HG03354 (cell line): ENCODE measurements at regions not wholly inside any gene's neighbourhood (a gene's known extent, or its start where the extent isn't known, plus 50 kb on each side); places are given as distances from the start of the nearest gene placed in this dataset.
"Not testable (repeated sequence)": the region's sequence is repeated elsewhere in the genome, so short reads cannot be mapped to it uniquely, and the experiment has no call there.

Experiments
- ATAC-seq: cut with Tn5 transposase; IDR thresholded peaks from one replicate; pipeline ENCODE4 v1.9.1; 2021; ENCODE audit warnings: mild to moderate bottlenecking; ENCODE audit not compliant: unreplicated experiment, poor library complexity, severe bottlenecking

- no peak for ATAC-seq
These were observed 219.0 kb downstream of the HTR1A start for GRCh38 chr5:63743096-63743798.

- not testable (repeated sequence) for ATAC-seq
These were observed 229.4 kb downstream of the HTR1A start for GRCh38 chr5:63732880-63733279.

GRCh38 chr5:63727583-63727982, 234.7 kb downstream of the HTR1A start:
- no peak for ATAC-seq

- peak; percentile 60 for ATAC-seq
These were observed 235.7 kb downstream of the HTR1A start for GRCh38 chr5:63726496-63726895.

- no peak for ATAC-seq
These were observed 243.1 kb downstream of the HTR1A start for GRCh38 chr5:63719147-63719546.

GRCh38 chr5:63700241-63700640, 262.0 kb downstream of the HTR1A start:
- ATAC-seq, result no peak

GRCh38 chr5:63697811-63698210, 264.4 kb downstream of the HTR1A start:
- no peak for ATAC-seq

- ATAC-seq, result no peak
These were observed 271.7 kb downstream of the HTR1A start for GRCh38 chr5:63690546-63690945.

GRCh38 chr5:63687854-63688516, 274.3 kb downstream of the HTR1A start:
- no peak for ATAC-seq

- ATAC-seq, result no peak
These were observed 275.3 kb downstream of the HTR1A start for GRCh38 chr5:63686938-63687337.

GRCh38 chr5:63686181-63686580, 276.1 kb downstream of the HTR1A start:
- ATAC-seq, result no peak

GRCh38 chr5:63685454-63685853, 276.8 kb downstream of the HTR1A start:
- ATAC-seq, result no peak

- ATAC-seq, result no peak
These were observed 287.4 kb downstream of the HTR1A start for GRCh38 chr5:63674881-63675280.

- ATAC-seq, result no peak
These were observed 307.2 kb downstream of the HTR1A start for GRCh38 chr5:63655043-63655442.

- ATAC-seq, result no peak
These were observed 311.7 kb downstream of the HTR1A start for GRCh38 chr5:63650581-63650980.

GRCh38 chr5:63648376-63648775, 313.9 kb downstream of the HTR1A start:
- ATAC-seq, result no peak

GRCh38 chr5:63629951-63630630, 332.2 kb downstream of the HTR1A start:
- no peak for ATAC-seq

GRCh38 chr5:63613442-63613841, 348.8 kb downstream of the HTR1A start:
- ATAC-seq, result no peak

GRCh38 chr5:63603996-63604395, 358.2 kb downstream of the HTR1A start:
- ATAC-seq, result no peak

- no peak for ATAC-seq
These were observed 359.3 kb downstream of the HTR1A start for GRCh38 chr5:63602971-63603370.

- ATAC-seq, result no peak
These were observed 366.0 kb downstream of the HTR1A start for GRCh38 chr5:63596254-63596653.
